Activated B cell treated with CpG ODN at 0.5 μM for 24 hours (primary cell): ENCODE measurements at regions not wholly inside any gene's neighbourhood (a gene's known extent, or its start where the extent isn't known, plus 50 kb on each side); places are given as distances from the start of the nearest gene placed in this dataset.

Experiments
- ATAC-seq: fragments of 200-7000 bp; cut with Tn5 transposase; one replicate; pipeline ENCODE4 v1.10.0; 2021; ENCODE audit warnings: low read depth, mild to moderate bottlenecking, moderate library complexity
- CTCF ChIA-PET: fragments of 350-600 bp; sonication (Branson Sonifier 250); formaldehyde crosslinking; loops from one replicate; lab custom pipeline; 2021; ENCODE audit warnings: antibody characterized with exemption; lab: Charles Lee
- POLR2A ChIA-PET: fragments of 350-600 bp; sonication (Branson Sonifier 250); formaldehyde crosslinking; loops from one replicate; lab custom pipeline; 2021; ENCODE audit warnings: antibody characterized with exemption; lab: Charles Lee
- DNase-seq: peaks from one replicate; pipeline ENCODE4 v3.0.0; 2022
- H3K27ac Mint-ChIP-seq: one replicate; pipeline ENCODE4 v1.8.0; 2020; ENCODE audit warnings: mixed read lengths
- H3K27me3 Mint-ChIP-seq: one replicate; pipeline ENCODE4 v1.8.0; 2021; ENCODE audit warnings: mixed read lengths
- H3K36me3 Mint-ChIP-seq: one replicate; pipeline ENCODE4 v1.8.0; 2021; ENCODE audit warnings: low read depth, mixed read lengths
- H3K4me1 Mint-ChIP-seq: one replicate; pipeline ENCODE4 v1.8.0; 2021; ENCODE audit warnings: mixed read lengths
- H3K4me3 Mint-ChIP-seq: one replicate; pipeline ENCODE4 v1.8.0; 2020; ENCODE audit warnings: mild to moderate bottlenecking, mixed read lengths
- H3K9me3 Mint-ChIP-seq: one replicate; pipeline ENCODE4 v1.8.0; 2020; ENCODE audit warnings: mixed read lengths
- intact Hi-C: fragments of 100-400 bp; cut with micrococcal nuclease; formaldehyde crosslinking; loops from one replicate; pipeline ENCODE4 v1.15.1; 2024
- TF ChIP-seq, protein P1 (sequence below): fragments of 200-600 bp; IDR thresholded peaks from one replicate; pipeline ENCODE4 v1.8.0; 2022; ENCODE audit warnings: antibody characterized with exemption, mild to moderate bottlenecking

- Mint-ChIP-seq H3K4me1 (no peaks in the 10 kb centered on the region), H3K27me3 (no peaks in the 10 kb centered on the region), H3K27ac (no peak overlapping the region), H3K9me3 (no peaks in the 10 kb centered on the region), H3K36me3 (no peaks in the 10 kb centered on the region), H3K4me3 (no peak overlapping the region)
- TF ChIP-seq, protein P1, sequence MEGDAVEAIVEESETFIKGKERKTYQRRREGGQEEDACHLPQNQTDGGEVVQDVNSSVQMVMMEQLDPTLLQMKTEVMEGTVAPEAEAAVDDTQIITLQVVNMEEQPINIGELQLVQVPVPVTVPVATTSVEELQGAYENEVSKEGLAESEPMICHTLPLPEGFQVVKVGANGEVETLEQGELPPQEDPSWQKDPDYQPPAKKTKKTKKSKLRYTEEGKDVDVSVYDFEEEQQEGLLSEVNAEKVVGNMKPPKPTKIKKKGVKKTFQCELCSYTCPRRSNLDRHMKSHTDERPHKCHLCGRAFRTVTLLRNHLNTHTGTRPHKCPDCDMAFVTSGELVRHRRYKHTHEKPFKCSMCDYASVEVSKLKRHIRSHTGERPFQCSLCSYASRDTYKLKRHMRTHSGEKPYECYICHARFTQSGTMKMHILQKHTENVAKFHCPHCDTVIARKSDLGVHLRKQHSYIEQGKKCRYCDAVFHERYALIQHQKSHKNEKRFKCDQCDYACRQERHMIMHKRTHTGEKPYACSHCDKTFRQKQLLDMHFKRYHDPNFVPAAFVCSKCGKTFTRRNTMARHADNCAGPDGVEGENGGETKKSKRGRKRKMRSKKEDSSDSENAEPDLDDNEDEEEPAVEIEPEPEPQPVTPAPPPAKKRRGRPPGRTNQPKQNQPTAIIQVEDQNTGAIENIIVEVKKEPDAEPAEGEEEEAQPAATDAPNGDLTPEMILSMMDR: no peak
- ChIA-PET POLR2A (no interaction called here), CTCF (no interaction called here)
- DNase-seq: no peak
- intact Hi-C loops: no loop called here
- ATAC-seq: no peak
Observed at GRCh38 chr2:58991357-58991756, 750.2 kb upstream of the FANCL start.

- Mint-ChIP-seq H3K27ac (no peak overlapping the region), H3K27me3 (peaks cover 6% of the 10 kb centered on the region), H3K9me3 (no peaks in the 10 kb centered on the region), H3K4me3 (no peak overlapping the region), H3K4me1 (no peaks in the 10 kb centered on the region), H3K36me3 (no peaks in the 10 kb centered on the region)
- intact Hi-C loops: no loop called here
- ATAC-seq (no peak), DNase-seq (no peak)
- ChIA-PET CTCF (no interaction called here), POLR2A (no interaction called here)
- TF ChIP-seq, protein P1: no peak
Observed at GRCh38 chr2:58985541-58985940, 744.4 kb upstream of the FANCL start.

GRCh38 chr2:58984731-58985130, 743.6 kb upstream of the FANCL start:
- H3K4me1 Mint-ChIP-seq: no peaks in the 10 kb centered on the region
- ATAC-seq (no peak), DNase-seq (no peak)
- H3K27ac Mint-ChIP-seq: no peak overlapping the region
- no peaks in the 10 kb centered on the region for H3K36me3 Mint-ChIP-seq
- POLR2A ChIA-PET: no interaction called here
- peaks cover 6% of the 10 kb centered on the region for H3K27me3 Mint-ChIP-seq
- TF ChIP-seq, protein P1: no peak
- CTCF ChIA-PET: no interaction called here
- no peaks in the 10 kb centered on the region for H3K9me3 Mint-ChIP-seq
- no peak overlapping the region for H3K4me3 Mint-ChIP-seq
- intact Hi-C loops: no loop called here

- POLR2A ChIA-PET: no interaction called here
- ATAC-seq: no peak
- H3K36me3 Mint-ChIP-seq: no peaks in the 10 kb centered on the region
- TF ChIP-seq, protein P1: no peak
- no peaks in the 10 kb centered on the region for H3K4me1 Mint-ChIP-seq
- DNase-seq: no peak
- no peak overlapping the region for H3K4me3 Mint-ChIP-seq
- CTCF ChIA-PET: no interaction called here
- H3K9me3 Mint-ChIP-seq: no peaks in the 10 kb centered on the region
- intact Hi-C loops: no loop called here
- peaks cover 6% of the 10 kb centered on the region for H3K27me3 Mint-ChIP-seq
- no peak overlapping the region for H3K27ac Mint-ChIP-seq
Observed at GRCh38 chr2:58983111-58983510, 742.0 kb upstream of the FANCL start.

- ChIA-PET CTCF (no interaction called here), POLR2A (no interaction called here)
- peaks cover 6% of the 10 kb centered on the region for H3K27me3 Mint-ChIP-seq
- H3K9me3 Mint-ChIP-seq: no peaks in the 10 kb centered on the region
- H3K36me3 Mint-ChIP-seq: no peaks in the 10 kb centered on the region
- no peak overlapping the region for H3K4me3 Mint-ChIP-seq
- ATAC-seq: no peak
- TF ChIP-seq, protein P1: no peak
- DNase-seq: no peak
- H3K4me1 Mint-ChIP-seq: no peaks in the 10 kb centered on the region
- H3K27ac Mint-ChIP-seq: no peak overlapping the region
- intact Hi-C loops: no loop called here
Observed at GRCh38 chr2:58981237-58981636, 740.1 kb upstream of the FANCL start.
